GM12892 (cell line): ENCODE measurements at regions not wholly inside any gene's neighbourhood (a gene's known extent, or its start where the extent isn't known, plus 50 kb on each side); places are given as distances from the start of the nearest gene placed in this dataset.
A peak's percentile ranks its signal among the peaks of the same experiment; 100 is the strongest.

Experiments
- DNase-seq: peaks from one replicate; pipeline ENCODE4 v3.0.0; 2011; ENCODE audit not compliant: insufficient read length
- FAIRE-seq: peaks from 2 replicates; lab custom pipeline; 2011; peaks lifted over from hg19 to GRCh38; lab: Jason Lieb, UNC
- POLR2A ChIP-seq: IDR thresholded peaks from 2 replicates; pipeline ENCODE4 v1.6.1; 2011; ENCODE audit warnings: low read depth, low read length, control low read depth
- POLR2AphosphoS5 ChIP-seq: IDR thresholded peaks from 2 replicates; pipeline ENCODE4 v1.6.1; 2011; ENCODE audit warnings: low read depth, low read length, control low read depth
- TAF1 ChIP-seq: IDR thresholded peaks from 2 replicates; pipeline ENCODE4 v1.6.1; 2011; ENCODE audit warnings: low read depth, mild to moderate bottlenecking, control low read depth, low read length, borderline replicate concordance

GRCh38 chr17:51371732-51372151, 111.4 kb downstream of the UTP18 start:
- DNase-seq (no peak), FAIRE-seq (peak; percentile 68)
- TF ChIP-seq POLR2AphosphoS5 (no peak), POLR2A (no peak)

- TF ChIP-seq POLR2AphosphoS5 (no peak), POLR2A (no peak), TAF1 (no peak)
- DNase-seq (peak; percentile 36), FAIRE-seq (peak; percentile 64)
These were observed 112.1 kb downstream of the UTP18 start for GRCh38 chr17:51372345-51373004.

DNA sequence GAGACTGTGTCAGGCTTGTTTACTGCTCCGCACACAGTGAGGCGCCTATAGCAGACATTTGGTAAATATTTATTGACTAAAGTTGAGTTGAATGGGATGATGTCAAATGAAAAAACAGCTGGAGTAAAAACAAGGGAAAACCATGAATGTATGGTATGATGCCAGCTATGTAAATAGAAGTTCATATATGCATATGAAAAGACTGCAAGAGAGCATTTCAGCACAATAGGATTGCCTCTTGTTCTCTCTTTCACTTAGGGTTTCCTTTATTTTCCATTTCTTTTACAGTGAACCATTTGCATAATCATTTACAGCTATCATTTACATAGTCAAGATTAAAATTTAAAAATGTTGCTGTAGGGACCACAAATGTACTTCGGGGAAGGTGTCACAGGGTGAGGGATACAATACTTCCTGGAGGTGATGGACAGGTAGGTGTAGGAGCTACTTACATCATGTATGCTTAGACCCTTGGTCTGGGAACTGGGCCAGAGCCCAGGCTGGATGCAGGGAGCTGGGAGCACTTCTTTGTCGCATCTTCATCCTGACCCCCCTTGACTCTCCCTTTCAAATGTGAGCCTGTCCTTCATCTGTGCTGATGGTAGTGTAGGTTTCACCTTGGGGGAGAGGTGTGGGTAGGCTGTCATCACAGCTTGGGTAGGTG, 113.3 kb downstream of the UTP18 start:
- no peak for TF ChIP-seq POLR2A
- TF ChIP-seq POLR2AphosphoS5: no peak
- no peak for TF ChIP-seq TAF1
- FAIRE-seq (no peak), DNase-seq (no peak)

DNA sequence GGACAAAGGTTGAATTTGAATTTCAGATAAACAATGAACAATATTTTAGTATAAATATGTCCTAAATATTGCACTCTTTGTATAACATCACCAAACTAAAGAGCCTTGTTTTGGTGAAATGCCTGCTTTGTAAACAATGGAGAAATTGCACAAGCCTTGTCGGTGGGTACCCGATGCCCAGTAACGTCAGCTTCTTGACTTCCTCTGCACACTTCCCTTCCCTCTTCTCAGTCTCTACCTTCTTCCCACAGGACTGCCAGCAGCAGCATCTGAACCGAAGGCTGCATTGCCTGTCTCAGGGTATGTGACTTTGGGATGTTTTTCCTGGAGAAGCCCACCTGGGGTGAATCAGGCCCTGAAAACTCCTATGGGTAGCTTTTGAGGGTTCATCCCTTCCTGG, 113.9 kb downstream of the UTP18 start:
- DNase-seq (no peak), FAIRE-seq (no peak)
- no peak for TF ChIP-seq POLR2AphosphoS5
- TF ChIP-seq POLR2A: no peak
- TF ChIP-seq TAF1: no peak

GRCh38 chr17:51375771-51376170, 115.4 kb downstream of the UTP18 start:
- FAIRE-seq: no peak
- TF ChIP-seq TAF1: no peak
- no peak for TF ChIP-seq POLR2A
- TF ChIP-seq POLR2AphosphoS5: no peak

DNA sequence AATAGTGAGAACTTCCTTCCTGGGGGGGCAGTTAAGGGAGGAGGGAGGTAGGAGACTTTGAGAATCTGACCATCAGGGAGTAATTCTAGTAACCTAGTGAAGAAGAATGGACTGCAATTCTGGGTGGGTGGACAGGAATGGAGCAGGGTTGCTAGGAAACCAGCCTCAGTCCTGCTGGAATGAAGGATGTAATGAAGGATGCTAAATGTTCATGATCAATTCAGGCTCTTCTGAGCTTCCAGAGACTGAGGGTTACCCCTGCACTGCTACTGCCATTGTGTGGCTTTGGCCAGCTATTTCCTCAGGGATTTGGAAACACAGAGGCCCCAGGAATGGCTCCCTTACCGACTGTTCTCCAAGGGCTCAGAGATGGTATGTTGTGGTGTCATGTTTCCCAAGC, 116.4 kb downstream of the UTP18 start:
- FAIRE-seq (no peak), DNase-seq (no peak)
- TF ChIP-seq POLR2A (no peak), TAF1 (no peak), POLR2AphosphoS5 (no peak)

More at GRCh38 chr17:51375771-51376170, 115.4 kb downstream of the UTP18 start:
- DNase-seq: no peak

DNA sequence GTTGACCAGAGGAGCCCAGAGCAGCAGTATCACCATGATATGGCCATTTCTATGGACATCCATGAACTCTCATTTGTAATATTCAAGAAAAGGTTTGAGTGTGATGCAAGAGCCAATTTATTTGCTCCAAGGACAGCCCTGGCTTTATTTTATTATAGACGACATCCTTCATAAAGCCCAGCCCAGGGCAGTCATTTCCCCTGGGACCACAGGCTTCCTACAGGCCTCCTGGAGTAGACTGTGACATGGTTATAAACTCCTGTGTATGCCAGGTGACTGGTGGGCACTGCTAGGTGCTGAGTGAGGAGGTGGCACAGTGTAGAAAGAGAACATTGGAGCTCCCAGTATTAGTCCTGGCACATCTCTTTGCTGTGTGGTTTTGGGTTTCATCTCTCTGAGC, 120.9 kb downstream of the UTP18 start:
- TF ChIP-seq TAF1: no peak
- TF ChIP-seq POLR2A: no peak
- no peak for TF ChIP-seq POLR2AphosphoS5
- DNase-seq: no peak
- FAIRE-seq: no peak

GRCh38 chr17:51385208-51385607, 124.9 kb downstream of the UTP18 start:
- TF ChIP-seq POLR2AphosphoS5: no peak
- TF ChIP-seq POLR2A: no peak
- no peak for TF ChIP-seq TAF1
- DNase-seq: no peak
- FAIRE-seq: no peak

- TF ChIP-seq POLR2A: no peak
- no peak for TF ChIP-seq TAF1
- TF ChIP-seq POLR2AphosphoS5: no peak
- FAIRE-seq (no peak), DNase-seq (no peak)
These were observed 127.2 kb downstream of the UTP18 start for GRCh38 chr17:51387582-51387981.

DNA sequence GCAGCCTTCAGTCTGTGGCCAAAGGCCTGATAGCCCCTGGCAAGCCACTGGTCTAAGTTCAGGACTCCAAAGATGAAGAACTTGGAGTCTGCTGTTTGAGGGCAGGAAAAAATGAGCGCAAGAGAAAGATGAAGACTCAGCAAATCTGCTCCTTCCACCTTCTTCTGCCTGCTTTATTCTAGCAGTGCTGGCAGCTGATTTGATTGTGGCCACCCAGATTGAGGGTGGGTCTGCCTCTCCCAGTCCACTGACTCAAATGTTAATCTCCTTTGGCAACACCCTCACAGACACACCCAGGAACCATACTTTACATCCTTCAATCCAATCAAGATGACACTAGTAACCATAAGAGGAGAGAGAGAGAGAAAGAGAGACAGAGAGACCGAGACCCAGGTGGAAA, 127.6 kb downstream of the UTP18 start:
- no peak for DNase-seq
- FAIRE-seq: no peak
- no peak for TF ChIP-seq POLR2AphosphoS5
- TF ChIP-seq POLR2A: no peak
- TF ChIP-seq TAF1: no peak

- TF ChIP-seq POLR2A: no peak
- no peak for TF ChIP-seq POLR2AphosphoS5
- no peak for TF ChIP-seq TAF1
- DNase-seq (no peak), FAIRE-seq (no peak)
These were observed 129.5 kb downstream of the UTP18 start for GRCh38 chr17:51389875-51390274.
